Right lobe of liver (tissue), 6 donors: ENCODE measurements at regions not wholly inside any gene's neighbourhood (a gene's known extent, or its start where the extent isn't known, plus 50 kb on each side); places are given as distances from the start of the nearest gene placed in this dataset.

Experiments used
- ATAC-seq, 4 donors: fragments of 200-7000 bp; cut with Tn5 transposase; one replicate each; pipeline ENCODE4 v1.9.1; 2020; ENCODE audit warnings: mild to moderate bottlenecking in 4 of 4, moderate library complexity in 4 of 4
- DNase-seq, 3 donors: peaks; one replicate each; pipeline ENCODE4 v3.0.0-alpha.2; 2020
- H3K27ac ChIP-seq, 3 donors: fragments of 200-600 bp; one replicate each; pipeline ENCODE4 v1.8.0; 2022
- H3K27me3 ChIP-seq, 2 donors: fragments of 200-600 bp; one replicate each; pipeline ENCODE4 v1.8.0; 2022
- H3K36me3 ChIP-seq, 4 donors: fragments of 200-600 bp; sonication (generic) in 1 of 4; one replicate each; pipeline versions ENCODE4 v1.5.1 to v1.8.0; 2017 to 2022; ENCODE audit warnings: control low read depth in 1 of 4
- H3K4me1 ChIP-seq, 4 donors: fragments of 200-600 bp; sonication (generic) in 1 of 4; one replicate each; pipeline versions ENCODE4 v1.5.1 to v1.8.0; 2017 to 2022; ENCODE audit warnings: control low read depth in 1 of 4
- H3K4me3 ChIP-seq, 3 donors: fragments of 200-600 bp; one replicate each; pipeline ENCODE4 v1.8.0; 2022
- H3K9me3 ChIP-seq, 4 donors: fragments of 200-600 bp; sonication (generic) in 1 of 4; one replicate each; pipeline versions ENCODE4 v1.5.1 to v1.8.0; 2017 to 2022; ENCODE audit warnings: control low read depth in 1 of 4
- POLR2A ChIP-seq: fragments of 450-650 bp; IDR thresholded peaks from one replicate; pipeline ENCODE4 v1.6.1; 2017; ENCODE audit warnings: antibody characterized with exemption, mild to moderate bottlenecking
- WGBS: methylation state at CpG from one replicate; pipeline ENCODE4 v1.1.6; 2018; ENCODE audit warnings: low coverage, low lambda C conversion rate; ENCODE audit not compliant: insufficient coverage; ENCODE audit errors: missing lambda C conversion rate; 5-methylcytosine and 5-hydroxymethylcytosine counted together
- intact Hi-C, 2 donors: fragments of 100-400 bp; cut with DNase I; formaldehyde crosslinking; loops; one replicate each; pipeline versions ENCODE4 v1.11.2 to v1.14.1; 2022
- TF ChIP-seq, protein P1 (sequence below), 4 donors: fragments of 200-600 bp in 3 of 4; fragments of 450-650 bp in 1 of 4; IDR thresholded peaks; one replicate each; pipeline versions ENCODE4 v1.5.1 to v1.8.0; 2016 to 2022; ENCODE audit warnings: antibody characterized with exemption in 4 of 4, mild to moderate bottlenecking in 2 of 4
- donor health status: DM: no; HTN: yes; CAD: no.
- donor health status: DM: no; HTN: no; CAD: no.
- donor health status: DM: no; HTN: no; CAD: no.
- donor health status: DM: no; HTN: yes; CAD: no.
- donor health status: DM: no; HTN: yes; CAD: no.

DNA sequence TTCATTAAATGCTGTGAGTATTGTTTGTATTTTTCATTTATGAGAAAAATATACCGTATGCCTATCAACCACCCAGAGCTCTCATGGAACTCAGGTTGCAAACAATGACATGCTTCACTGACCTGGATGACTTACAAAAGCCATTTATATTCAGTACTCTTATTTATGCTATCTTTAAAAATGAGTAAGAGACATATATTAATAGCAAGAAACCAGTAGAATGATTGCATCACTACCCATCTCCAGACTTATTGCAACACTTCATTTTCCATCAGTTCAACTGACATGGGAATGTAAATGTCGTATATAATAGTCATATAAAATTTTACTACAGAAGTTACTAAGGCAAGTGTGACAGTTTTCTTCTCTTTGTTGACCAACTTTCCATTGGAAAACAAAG, 69.1 kb downstream of the OTP start:
- no peak for ATAC-seq

DNA sequence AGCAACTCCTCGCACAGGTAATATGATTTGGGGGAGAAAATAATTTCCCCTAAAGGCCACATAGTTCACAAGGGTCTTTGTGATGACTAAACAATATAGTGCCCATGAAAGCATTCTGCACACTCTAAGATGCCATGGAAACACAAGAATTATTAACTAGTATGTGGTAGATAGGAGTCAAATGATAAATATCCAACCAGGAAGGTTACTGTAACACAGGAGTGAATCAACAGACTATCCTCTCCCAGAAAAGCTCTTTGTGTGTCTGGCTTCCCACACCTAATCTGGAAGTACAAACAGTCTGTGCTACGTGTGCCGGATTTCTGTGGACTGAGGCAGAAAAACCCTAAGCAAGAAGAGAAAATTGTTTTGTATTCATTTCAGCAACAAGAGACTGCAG, 70.0 kb downstream of the OTP start:
- intact Hi-C loops, result no loop called here
- no peak for DNase-seq
- Histone ChIP-seq H3K27me3 (no peaks in the 10 kb centered on the region), H3K4me3 (no peak overlapping the region), H3K9me3 (no peaks in the 10 kb centered on the region), H3K4me1 (no peaks in the 10 kb centered on the region), H3K27ac (no peak overlapping the region), H3K36me3 (no peaks in the 10 kb centered on the region)
- 59% methylated on average over 3 of the region's 3 CpGs for WGBS
- ATAC-seq, result no peak
- no peak for TF ChIP-seq POLR2A
- TF ChIP-seq, protein P1, sequence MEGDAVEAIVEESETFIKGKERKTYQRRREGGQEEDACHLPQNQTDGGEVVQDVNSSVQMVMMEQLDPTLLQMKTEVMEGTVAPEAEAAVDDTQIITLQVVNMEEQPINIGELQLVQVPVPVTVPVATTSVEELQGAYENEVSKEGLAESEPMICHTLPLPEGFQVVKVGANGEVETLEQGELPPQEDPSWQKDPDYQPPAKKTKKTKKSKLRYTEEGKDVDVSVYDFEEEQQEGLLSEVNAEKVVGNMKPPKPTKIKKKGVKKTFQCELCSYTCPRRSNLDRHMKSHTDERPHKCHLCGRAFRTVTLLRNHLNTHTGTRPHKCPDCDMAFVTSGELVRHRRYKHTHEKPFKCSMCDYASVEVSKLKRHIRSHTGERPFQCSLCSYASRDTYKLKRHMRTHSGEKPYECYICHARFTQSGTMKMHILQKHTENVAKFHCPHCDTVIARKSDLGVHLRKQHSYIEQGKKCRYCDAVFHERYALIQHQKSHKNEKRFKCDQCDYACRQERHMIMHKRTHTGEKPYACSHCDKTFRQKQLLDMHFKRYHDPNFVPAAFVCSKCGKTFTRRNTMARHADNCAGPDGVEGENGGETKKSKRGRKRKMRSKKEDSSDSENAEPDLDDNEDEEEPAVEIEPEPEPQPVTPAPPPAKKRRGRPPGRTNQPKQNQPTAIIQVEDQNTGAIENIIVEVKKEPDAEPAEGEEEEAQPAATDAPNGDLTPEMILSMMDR (IDR thresholded peaks at IDR 0.05), result no peak

More for the DNA sequence above, 69.1 kb downstream of the OTP start:
- H3K27me3 ChIP-seq, result no peaks in the 10 kb centered on the region
- no peak for TF ChIP-seq POLR2A
- TF ChIP-seq, protein P1 (IDR thresholded peaks at IDR 0.05), result no peak
- no peaks in the 10 kb centered on the region for H3K9me3 ChIP-seq
- intact Hi-C loops, result no loop called here
- 64% methylated on average over 2 of the region's 2 CpGs for WGBS
- no peak overlapping the region for H3K4me3 ChIP-seq
- no peaks in the 10 kb centered on the region for H3K36me3 ChIP-seq
- H3K27ac ChIP-seq, result no peak overlapping the region
- no peaks in the 10 kb centered on the region for H3K4me1 ChIP-seq
- DNase-seq, result no peak

DNA sequence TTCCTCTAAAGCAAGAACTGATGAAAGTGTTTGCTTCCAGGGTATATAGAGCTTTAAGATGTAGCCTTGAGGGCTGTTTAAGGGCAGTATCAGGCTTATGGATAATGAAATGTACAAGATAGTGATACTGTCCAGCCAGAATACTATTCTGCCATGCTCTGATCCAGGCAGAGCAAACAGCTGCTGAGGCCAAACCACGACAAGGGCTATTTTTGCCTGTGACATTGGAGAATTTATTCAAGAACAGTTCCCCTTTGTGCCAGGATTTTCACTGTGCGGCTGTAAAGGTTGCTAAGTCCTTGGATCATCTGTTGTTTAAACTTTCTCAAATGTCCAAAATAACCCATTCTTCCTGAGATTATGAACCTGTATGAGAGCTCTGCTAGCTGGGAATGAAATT, 70.4 kb downstream of the OTP start:
- DNase-seq, result no peak
- Histone ChIP-seq H3K9me3 (no peaks in the 10 kb centered on the region), H3K4me1 (no peaks in the 10 kb centered on the region), H3K36me3 (no peaks in the 10 kb centered on the region), H3K4me3 (no peak overlapping the region), H3K27ac (no peak overlapping the region), H3K27me3 (no peaks in the 10 kb centered on the region)
- no peak for ATAC-seq
- 11% methylated on average over 1 of the region's 2 CpGs for WGBS
- intact Hi-C loops, result no loop called here
- TF ChIP-seq, protein P1 (IDR thresholded peaks at IDR 0.05), result no peak
- no peak for TF ChIP-seq POLR2A

DNA sequence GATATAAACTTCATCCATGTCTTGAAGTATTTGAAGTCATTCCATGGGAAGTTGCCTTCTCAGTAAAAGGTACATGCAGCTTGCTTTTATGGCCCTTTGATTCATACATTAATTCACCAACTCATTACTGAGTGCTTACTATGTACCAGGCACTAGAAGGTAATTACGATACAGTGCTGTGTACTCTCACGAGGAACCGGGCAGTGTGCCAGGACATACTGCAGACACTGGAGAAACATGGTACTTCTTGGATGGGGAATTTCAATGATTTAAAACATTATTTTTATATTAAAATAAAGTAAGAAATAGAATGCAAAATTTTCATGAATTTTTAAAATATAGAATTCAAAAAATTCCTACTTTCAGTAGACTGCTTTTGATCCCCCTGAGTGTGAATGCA, 71.4 kb upstream of the WDR41 start:
- intact Hi-C loops, result no loop called here
- no peak for DNase-seq
- no peaks in the 10 kb centered on the region for H3K4me1 ChIP-seq
- no peaks in the 10 kb centered on the region for H3K36me3 ChIP-seq
- H3K27me3 ChIP-seq, result no peaks in the 10 kb centered on the region
- TF ChIP-seq POLR2A, result no peak
- no peak overlapping the region for H3K27ac ChIP-seq
- no peaks in the 10 kb centered on the region for H3K9me3 ChIP-seq
- H3K4me3 ChIP-seq, result no peak overlapping the region
- WGBS, result 58% methylated on average over 3 of the region's 3 CpGs
- no peak for ATAC-seq

DNA sequence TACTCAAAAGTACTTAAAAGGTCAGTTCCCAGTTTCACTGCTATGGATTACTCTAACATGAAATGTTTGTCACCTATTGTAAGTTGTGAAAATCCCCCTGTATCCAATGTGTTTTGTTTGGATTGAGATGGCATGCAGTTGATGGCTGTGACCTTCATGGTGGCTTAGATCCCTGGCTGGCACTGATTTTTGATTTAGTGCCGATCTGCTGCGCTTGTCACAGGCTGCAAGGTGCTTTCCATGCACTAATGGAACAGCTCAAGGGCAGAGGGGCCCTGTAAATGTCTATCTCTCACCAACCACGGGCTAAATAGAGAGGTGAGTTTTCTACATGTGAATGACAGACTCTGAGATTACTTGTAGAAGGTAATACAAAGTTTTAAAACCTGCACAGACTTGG, 69.8 kb upstream of the WDR41 start:
- no peak for TF ChIP-seq POLR2A
- TF ChIP-seq, protein P1 (IDR thresholded peaks at IDR 0.05), result no peak
- intact Hi-C loops, result no loop called here
- ATAC-seq (no peak), DNase-seq (no peak)
- no peaks in the 10 kb centered on the region for H3K4me1 ChIP-seq
- no peak overlapping the region for H3K4me3 ChIP-seq
- H3K27me3 ChIP-seq, result no peaks in the 10 kb centered on the region
- whole genome bisulfite sequencing, result 69% methylated on average over 3 of the region's 3 CpGs
- no peak overlapping the region for H3K27ac ChIP-seq
- H3K9me3 ChIP-seq, result no peaks in the 10 kb centered on the region
- no peaks in the 10 kb centered on the region for H3K36me3 ChIP-seq
